ENCODE measurements at regions not wholly inside any gene's neighbourhood (a gene's known extent, or its start where the extent isn't known, plus 50 kb on each side); places are given as distances from the start of the nearest gene placed in this dataset.

DNA sequence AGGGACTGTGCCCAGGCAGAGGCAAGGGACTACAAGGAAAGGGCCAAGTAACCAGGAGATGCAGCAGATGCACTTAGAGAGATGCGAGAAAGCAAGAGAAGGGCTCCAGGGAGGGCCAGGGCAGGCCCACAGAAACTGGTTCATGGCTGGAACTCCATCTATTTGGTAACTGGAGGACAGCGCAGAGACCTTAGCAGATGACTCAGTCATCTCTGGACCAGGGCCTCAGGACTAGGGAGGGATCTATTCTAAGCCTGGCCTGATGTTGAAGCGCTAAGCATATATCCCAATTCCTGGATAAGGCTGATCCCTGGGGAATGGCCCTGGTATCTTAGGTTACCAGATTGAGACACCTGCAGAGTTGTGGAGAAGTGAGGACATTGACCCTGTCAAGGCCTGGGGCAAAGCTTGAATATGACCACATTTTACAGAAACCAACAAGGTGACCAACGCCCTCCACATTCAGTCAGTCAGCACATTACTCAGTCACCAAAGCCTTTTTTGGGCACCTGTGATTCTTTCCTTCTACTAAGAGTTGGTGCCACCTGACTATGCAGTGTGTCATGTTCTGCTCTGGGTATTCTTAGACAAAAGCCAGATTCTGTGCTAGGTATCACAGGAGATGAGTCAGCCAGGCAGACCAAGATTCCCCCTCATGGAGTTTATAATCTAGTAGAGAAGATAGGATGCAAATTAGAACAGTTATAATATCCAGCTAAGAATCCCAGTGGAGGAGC, 68.4 kb upstream of the SLCO3A1 start:
- H3K4me1 Mint-ChIP-seq = no peaks in the 10 kb centered on the region

DNA sequence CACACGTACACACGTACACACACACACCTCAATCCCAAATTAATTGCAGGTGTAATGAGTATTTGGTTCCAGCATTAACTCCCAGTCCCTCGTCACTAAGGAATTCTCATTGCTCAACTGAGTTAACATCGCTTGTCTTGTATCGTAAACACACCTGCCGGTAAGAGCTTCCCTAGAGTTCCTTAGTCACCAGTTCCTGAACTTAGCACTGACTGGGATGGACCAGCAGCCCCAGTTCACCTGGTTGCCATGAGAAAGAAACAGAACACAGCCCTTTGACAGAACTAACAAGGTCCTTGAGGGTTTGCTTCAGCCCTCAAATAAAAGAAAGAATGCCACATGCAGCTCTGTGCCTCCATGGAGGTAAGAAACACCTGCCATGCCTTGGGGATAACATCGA, 66.3 kb upstream of the SLCO3A1 start:
- TF ChIP-seq, protein P1, sequence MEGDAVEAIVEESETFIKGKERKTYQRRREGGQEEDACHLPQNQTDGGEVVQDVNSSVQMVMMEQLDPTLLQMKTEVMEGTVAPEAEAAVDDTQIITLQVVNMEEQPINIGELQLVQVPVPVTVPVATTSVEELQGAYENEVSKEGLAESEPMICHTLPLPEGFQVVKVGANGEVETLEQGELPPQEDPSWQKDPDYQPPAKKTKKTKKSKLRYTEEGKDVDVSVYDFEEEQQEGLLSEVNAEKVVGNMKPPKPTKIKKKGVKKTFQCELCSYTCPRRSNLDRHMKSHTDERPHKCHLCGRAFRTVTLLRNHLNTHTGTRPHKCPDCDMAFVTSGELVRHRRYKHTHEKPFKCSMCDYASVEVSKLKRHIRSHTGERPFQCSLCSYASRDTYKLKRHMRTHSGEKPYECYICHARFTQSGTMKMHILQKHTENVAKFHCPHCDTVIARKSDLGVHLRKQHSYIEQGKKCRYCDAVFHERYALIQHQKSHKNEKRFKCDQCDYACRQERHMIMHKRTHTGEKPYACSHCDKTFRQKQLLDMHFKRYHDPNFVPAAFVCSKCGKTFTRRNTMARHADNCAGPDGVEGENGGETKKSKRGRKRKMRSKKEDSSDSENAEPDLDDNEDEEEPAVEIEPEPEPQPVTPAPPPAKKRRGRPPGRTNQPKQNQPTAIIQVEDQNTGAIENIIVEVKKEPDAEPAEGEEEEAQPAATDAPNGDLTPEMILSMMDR (conservative IDR thresholded peaks at IDR 0.05) = no peak
- Mint-ChIP-seq H3K27me3 (ENCODE audit: low read depth) (peaks cover 3% of the 10 kb centered on the region), H3K27ac (ENCODE audit: unreplicated experiment) (no peak overlapping the region), H3K4me1 (peaks cover 3% of the 10 kb centered on the region), H3K9me3 (no peaks in the 10 kb centered on the region), H3K36me3 (ENCODE audit: low read depth) (no peaks in the 10 kb centered on the region), H3K4me3 (no peak overlapping the region)
- DNase-seq (ENCODE audit: low read depth, low spot score) = no peak

More for the DNA sequence above, 68.4 kb upstream of the SLCO3A1 start:
- TF ChIP-seq, protein P1 (conservative IDR thresholded peaks at IDR 0.05) = no peak
- Mint-ChIP-seq H3K27me3 (ENCODE audit: low read depth) (peaks cover 6% of the 10 kb centered on the region), H3K27ac (ENCODE audit: unreplicated experiment) (no peak overlapping the region), H3K9me3 (no peaks in the 10 kb centered on the region), H3K36me3 (ENCODE audit: low read depth) (no peaks in the 10 kb centered on the region), H3K4me3 (no peak overlapping the region)
- DNase-seq (ENCODE audit: low read depth, low spot score) = no peak

DNA sequence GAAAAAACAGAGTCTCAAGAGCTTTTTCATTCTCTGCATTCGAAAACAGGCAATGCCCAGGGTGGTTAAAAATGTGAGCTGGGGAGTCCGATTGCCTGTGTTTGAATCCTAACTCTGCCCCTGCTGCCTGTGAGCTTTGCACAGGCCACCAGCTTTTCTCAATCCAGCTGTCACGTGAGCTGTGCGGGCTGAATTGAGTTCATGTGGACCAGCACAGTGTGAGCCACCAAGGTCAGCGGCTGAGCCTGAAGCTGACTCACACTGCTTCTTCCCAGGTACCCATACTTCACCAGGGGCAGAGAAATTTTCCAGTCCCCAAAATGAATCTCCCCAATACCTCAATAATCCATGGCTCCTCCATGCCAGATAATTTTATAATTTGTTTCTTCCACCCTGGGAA, 64.4 kb upstream of the SLCO3A1 start:
- Mint-ChIP-seq H3K9me3 (no peaks in the 10 kb centered on the region), H3K27ac (ENCODE audit: unreplicated experiment) (no peak overlapping the region), H3K4me1 (peaks cover 5% of the 10 kb centered on the region), H3K27me3 (ENCODE audit: low read depth) (peaks cover 3% of the 10 kb centered on the region), H3K4me3 (no peak overlapping the region), H3K36me3 (ENCODE audit: low read depth) (no peaks in the 10 kb centered on the region)
- DNase-seq (ENCODE audit: low read depth, low spot score) = no peak
- TF ChIP-seq, protein P1 (conservative IDR thresholded peaks at IDR 0.05) = no peak

DNA sequence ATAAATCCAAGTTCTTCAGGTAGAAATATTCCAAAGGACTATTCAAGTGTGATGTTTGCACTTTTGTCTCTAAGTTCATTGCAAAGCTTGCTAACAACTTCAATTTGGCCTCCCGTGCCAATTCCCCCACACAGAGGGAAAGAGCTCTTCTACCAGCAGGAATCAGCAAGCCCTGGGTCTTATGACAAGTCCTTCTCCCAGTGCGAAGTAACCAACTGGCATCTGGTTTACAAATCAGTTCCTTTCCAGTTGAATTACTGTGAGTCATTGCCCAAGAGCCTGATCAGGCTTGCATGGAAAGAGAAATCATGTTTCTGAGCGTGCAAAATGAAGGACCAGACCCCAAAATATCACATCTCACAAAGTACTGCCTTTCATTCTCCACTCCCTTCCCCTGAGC, 62.7 kb upstream of the SLCO3A1 start:
- no peaks in the 10 kb centered on the region for H3K9me3 Mint-ChIP-seq
- TF ChIP-seq, protein P1 (conservative IDR thresholded peaks at IDR 0.05) = no peak
- DNase-seq (ENCODE audit: low read depth, low spot score) = no peak
- peaks cover 3% of the 10 kb centered on the region for H3K27me3 Mint-ChIP-seq (ENCODE audit: low read depth)
- no peak overlapping the region for H3K4me3 Mint-ChIP-seq
- peaks cover 5% of the 10 kb centered on the region for H3K4me1 Mint-ChIP-seq
- no peaks in the 10 kb centered on the region for H3K36me3 Mint-ChIP-seq (ENCODE audit: low read depth)
- H3K27ac Mint-ChIP-seq (ENCODE audit: unreplicated experiment) = no peak overlapping the region

DNA sequence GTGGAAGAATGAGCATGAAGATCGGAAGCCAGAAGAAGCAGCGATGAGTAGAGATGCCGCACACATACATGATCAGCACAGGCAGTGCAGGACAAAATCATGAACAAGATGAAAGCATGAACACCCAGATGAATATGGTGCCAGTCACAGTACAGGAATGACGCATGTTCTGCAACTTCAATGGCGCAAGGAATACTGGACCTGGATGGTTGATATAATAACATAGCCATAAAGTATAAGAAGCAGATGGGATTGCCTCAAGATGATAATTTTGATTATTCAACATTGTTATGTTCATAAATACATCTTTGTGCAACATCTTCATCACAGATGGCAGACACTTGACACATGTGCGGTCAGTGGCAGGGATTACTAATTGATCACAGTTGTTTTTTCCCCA, 59.7 kb upstream of the SLCO3A1 start:
- Mint-ChIP-seq H3K4me3 (no peak overlapping the region), H3K27me3 (ENCODE audit: low read depth) (no peaks in the 10 kb centered on the region), H3K4me1 (peaks cover 5% of the 10 kb centered on the region), H3K9me3 (peaks cover 3% of the 10 kb centered on the region), H3K27ac (ENCODE audit: unreplicated experiment) (no peak overlapping the region), H3K36me3 (ENCODE audit: low read depth) (no peaks in the 10 kb centered on the region)
- DNase-seq (ENCODE audit: low read depth, low spot score) = no peak
- TF ChIP-seq, protein P1 (conservative IDR thresholded peaks at IDR 0.05) = no peak

Measured in neural crest cell (in vitro differentiated cells).